BJ (cell line): ENCODE measurements at regions not wholly inside any gene's neighbourhood (a gene's known extent, or its start where the extent isn't known, plus 50 kb on each side); places are given as distances from the start of the nearest gene placed in this dataset.

Source experiments
- CTCF ChIA-PET: fragments of 350-600 bp; formaldehyde crosslinking; extraction: SDS; loops from one replicate; lab custom pipeline; 2021; ENCODE audit warnings: antibody characterized with exemption, inconsistent platforms; lab: Yijun Ruan, JAX
- POLR2A ChIA-PET: fragments of 300-600 bp; sonication (Branson Sonifier 250); formaldehyde crosslinking; extraction: SDS; loops from one replicate; lab custom pipeline; 2021; ENCODE audit warnings: antibody characterized with exemption; lab: Charles Lee
- DNase-seq: peaks from one replicate; pipeline ENCODE4 v3.0.0-alpha.2; 2011; ENCODE audit warnings: low read depth
- H3K27me3 ChIP-seq: 2 replicates; pipeline ENCODE4 v1.6.0; 2011; ENCODE audit warnings: low read length; ENCODE audit not compliant: control insufficient read depth, insufficient read depth
- H3K36me3 ChIP-seq: 2 replicates; pipeline ENCODE4 v1.5.1; 2011; ENCODE audit warnings: low read length; ENCODE audit not compliant: control insufficient read depth, insufficient read depth
- H3K4me3 ChIP-seq: 2 replicates; pipeline ENCODE4 v1.5.1; 2011; ENCODE audit warnings: low read depth, mild to moderate bottlenecking, control low read depth, low read length
- TF ChIP-seq, protein P1 (sequence below): IDR thresholded peaks from 2 replicates; pipeline ENCODE4 v1.5.1; 2011; ENCODE audit warnings: low read depth, mild to moderate bottlenecking, control low read depth, inconsistent platforms, low read length, moderate library complexity; ENCODE audit not compliant: insufficient read depth

DNA sequence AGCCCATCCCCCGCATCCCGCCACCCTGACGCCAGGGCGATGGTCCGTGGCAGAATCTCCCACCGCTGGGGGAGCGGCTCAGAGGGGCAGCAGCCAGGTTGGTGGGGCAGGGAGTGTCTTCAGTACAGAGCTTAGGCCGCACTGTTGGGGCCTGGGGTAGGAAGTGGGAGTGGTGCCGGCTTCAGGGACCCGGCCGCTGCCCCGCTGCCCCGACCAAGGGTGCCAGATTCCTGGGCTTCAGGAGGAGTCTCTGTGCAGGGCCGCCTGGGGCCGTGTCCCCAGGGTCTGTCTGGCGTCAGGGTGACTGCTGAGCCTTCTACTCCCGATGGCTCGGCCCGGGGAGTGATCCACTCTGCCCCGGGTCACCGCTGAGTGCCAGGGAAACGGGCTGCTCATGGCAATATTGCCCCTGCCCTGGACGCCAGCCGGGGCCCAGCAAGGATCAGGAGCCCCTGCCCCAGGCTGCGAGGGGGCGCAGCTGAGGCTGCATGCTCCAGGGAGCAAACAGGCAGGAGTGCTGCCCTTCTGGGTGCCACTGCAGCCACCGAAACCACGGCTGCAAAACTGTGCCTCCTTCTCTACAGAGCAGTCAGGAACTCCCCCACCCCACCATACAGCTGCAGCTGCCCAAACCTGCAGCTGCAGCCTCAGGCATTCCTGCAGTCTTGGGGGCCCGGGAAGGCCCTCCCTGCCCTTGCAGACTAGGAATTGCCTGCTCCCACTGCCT, 1206.1 kb downstream of the ARAP2 start:
- Histone ChIP-seq H3K4me3 (no peak overlapping the region), H3K27me3 (no peaks in the 10 kb centered on the region), H3K36me3 (no peaks in the 10 kb centered on the region)
- TF ChIP-seq, protein P1, sequence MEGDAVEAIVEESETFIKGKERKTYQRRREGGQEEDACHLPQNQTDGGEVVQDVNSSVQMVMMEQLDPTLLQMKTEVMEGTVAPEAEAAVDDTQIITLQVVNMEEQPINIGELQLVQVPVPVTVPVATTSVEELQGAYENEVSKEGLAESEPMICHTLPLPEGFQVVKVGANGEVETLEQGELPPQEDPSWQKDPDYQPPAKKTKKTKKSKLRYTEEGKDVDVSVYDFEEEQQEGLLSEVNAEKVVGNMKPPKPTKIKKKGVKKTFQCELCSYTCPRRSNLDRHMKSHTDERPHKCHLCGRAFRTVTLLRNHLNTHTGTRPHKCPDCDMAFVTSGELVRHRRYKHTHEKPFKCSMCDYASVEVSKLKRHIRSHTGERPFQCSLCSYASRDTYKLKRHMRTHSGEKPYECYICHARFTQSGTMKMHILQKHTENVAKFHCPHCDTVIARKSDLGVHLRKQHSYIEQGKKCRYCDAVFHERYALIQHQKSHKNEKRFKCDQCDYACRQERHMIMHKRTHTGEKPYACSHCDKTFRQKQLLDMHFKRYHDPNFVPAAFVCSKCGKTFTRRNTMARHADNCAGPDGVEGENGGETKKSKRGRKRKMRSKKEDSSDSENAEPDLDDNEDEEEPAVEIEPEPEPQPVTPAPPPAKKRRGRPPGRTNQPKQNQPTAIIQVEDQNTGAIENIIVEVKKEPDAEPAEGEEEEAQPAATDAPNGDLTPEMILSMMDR = no peak
- ChIA-PET CTCF (no interaction called here), POLR2A (no interaction called here)
- DNase-seq = no peak

DNA sequence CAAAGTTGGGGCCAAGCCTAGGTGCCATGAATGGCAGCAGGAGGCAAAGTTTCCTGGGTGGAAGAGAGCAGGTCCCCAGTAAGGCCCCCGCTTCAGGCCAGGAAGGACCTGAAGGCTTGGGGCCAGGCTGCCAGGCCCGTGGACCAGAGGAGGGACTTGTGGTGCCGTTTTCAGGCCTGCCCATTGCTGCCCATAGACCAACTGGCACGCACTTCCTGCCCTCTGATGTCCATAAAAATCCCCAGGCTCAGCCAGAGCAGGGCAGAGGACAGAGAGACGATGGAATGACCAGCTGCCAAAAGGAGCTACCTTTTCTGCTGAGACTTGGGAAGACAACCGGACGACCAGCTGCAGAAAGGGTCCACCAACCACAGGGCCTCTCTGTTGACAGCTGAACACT, 1205.5 kb downstream of the ARAP2 start:
- Histone ChIP-seq H3K4me3 (no peak overlapping the region), H3K36me3 (no peaks in the 10 kb centered on the region), H3K27me3 (no peaks in the 10 kb centered on the region)
- DNase-seq = no peak
- ChIA-PET POLR2A (no interaction called here), CTCF (no interaction called here)
- TF ChIP-seq, protein P1 = no peak

DNA sequence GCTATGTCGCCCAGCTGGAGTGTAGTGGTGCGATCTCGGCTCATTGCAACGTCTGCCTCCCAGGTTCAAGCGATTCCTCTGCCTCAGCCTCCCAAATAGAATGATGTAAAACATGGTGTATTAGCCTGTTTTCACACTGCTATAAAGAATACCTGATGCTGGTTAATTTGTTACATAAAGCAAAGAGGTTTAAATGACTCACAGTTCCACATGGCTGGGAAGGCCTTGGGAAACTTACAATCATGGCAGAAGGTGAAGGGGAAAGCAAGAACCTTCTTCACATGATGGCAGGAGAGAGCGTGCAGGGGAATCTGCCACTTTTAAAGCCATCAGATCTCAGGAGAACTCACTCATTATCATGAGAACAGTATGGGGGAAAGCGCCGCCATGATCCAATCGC, 1191.8 kb downstream of the ARAP2 start:
- no peaks in the 10 kb centered on the region for H3K36me3 ChIP-seq
- no peaks in the 10 kb centered on the region for H3K27me3 ChIP-seq
- DNase-seq = no peak
- CTCF ChIA-PET = no interaction called here
- POLR2A ChIA-PET = no interaction called here
- TF ChIP-seq, protein P1 = no peak
- no peak overlapping the region for H3K4me3 ChIP-seq

DNA sequence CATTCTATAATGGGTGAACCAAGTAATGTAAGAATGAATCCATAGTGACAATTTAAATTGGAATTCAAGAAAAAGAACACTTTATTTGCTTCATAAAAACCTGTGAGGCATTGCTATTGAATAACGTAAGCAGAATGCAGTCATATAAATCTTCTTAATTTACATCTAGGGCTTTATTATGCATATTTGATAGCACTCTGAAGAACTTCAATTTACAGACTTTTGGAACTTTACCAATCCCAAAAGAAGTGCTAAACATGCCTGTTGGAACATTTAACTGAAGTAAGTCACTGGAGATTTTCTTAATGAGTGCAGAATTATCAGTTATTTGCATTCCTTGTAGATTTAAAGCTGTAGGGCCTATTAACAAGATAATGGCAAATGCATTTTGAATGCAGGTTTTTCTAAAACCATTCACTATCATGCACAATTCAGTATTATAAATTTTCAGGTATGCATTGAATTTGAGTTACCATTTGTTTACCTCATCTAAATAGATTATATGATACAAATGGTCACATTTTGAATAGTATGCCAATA, 1181.2 kb downstream of the ARAP2 start:
- CTCF ChIA-PET = no interaction called here
- H3K36me3 ChIP-seq = no peaks in the 10 kb centered on the region
- TF ChIP-seq, protein P1 = no peak
- no peak for DNase-seq
- POLR2A ChIA-PET = no interaction called here
- no peak overlapping the region for H3K4me3 ChIP-seq
- H3K27me3 ChIP-seq = no peaks in the 10 kb centered on the region

DNA sequence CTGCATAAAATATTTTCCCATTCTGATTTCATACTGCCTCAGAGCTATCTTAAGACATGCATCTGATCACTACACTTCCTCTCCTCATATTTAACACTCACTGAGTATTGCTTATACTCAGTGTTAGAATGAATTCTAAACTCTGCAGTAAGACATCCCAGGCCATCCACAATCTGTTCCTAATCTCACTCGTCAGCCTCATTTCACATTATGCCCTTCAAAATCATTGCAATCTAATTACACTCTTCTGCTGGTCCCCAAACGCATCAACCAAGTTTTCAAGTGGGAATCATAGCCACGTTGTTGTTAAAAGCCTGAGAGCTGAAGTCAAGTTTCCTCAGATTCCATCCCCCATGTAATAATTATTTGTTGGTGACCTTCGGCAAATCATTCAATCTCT, 1177.9 kb downstream of the ARAP2 start:
- no peak for DNase-seq
- no peak overlapping the region for H3K4me3 ChIP-seq
- H3K27me3 ChIP-seq = no peaks in the 10 kb centered on the region
- no peaks in the 10 kb centered on the region for H3K36me3 ChIP-seq
- TF ChIP-seq, protein P1 = no peak
- POLR2A ChIA-PET = no interaction called here
- CTCF ChIA-PET = no interaction called here
